ENCODE measurements at regions not wholly inside any gene's neighbourhood (a gene's known extent, or its start where the extent isn't known, plus 50 kb on each side); places are given as distances from the start of the nearest gene placed in this dataset.

DNA sequence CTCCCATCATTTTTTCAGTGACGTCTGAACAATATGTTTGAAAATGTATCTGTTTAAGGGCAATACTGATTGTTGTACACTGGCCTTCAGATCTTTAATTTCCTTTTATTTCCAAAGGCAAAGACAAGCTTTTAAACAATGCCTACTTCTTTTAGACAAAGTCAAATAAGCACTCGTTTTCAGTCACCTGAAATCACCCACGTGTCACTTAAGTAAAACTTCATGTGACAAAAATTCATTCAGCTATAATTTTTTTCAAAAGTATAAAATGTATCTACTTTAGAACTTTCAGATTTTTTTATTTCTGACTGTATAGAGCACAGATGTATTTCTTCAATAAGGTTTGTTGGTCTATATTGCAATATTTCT lies 113.5 kb upstream of the BEND6 start:
- DNase-seq (ENCODE audit: low spot score): no peak
- no peak overlapping the region for H3K27ac ChIP-seq (ENCODE audit: extremely low read length, insufficient read depth, low read length)
- no peak overlapping the region for H3K9ac ChIP-seq (ENCODE audit: insufficient read depth, low read depth, low read length)
- no peak overlapping the region for H2AFZ ChIP-seq (ENCODE audit: low read length)
- ATAC-seq: no peak
- BruUV-seq (replicated peaks): TSS peak; percentile 84
- intact Hi-C loops (cut with micrococcal nuclease; ENCODE audit: unreplicated experiment) (loop anchor here (5.0 kb wide), 2 partner anchors 74 to 219 kb away; no protein-coding TSS in a partner anchor), in situ Hi-C loops (cut with HindIII; ENCODE audit: extremely low pct_ligation_motif_present, low pct_unique_long_range_greater_than_20kb) (loop anchor here (10.0 kb wide), 1 partner anchor 207 kb away; no protein-coding TSS in a partner anchor)
- H3K4me1 ChIP-seq (ENCODE audit: insufficient read depth, low read length): peaks cover 8% of the 10 kb centered on the region
- no peaks in the 10 kb centered on the region for H4K20me1 ChIP-seq (ENCODE audit: insufficient read depth, low read length)
- TF ChIP-seq, protein P1, sequence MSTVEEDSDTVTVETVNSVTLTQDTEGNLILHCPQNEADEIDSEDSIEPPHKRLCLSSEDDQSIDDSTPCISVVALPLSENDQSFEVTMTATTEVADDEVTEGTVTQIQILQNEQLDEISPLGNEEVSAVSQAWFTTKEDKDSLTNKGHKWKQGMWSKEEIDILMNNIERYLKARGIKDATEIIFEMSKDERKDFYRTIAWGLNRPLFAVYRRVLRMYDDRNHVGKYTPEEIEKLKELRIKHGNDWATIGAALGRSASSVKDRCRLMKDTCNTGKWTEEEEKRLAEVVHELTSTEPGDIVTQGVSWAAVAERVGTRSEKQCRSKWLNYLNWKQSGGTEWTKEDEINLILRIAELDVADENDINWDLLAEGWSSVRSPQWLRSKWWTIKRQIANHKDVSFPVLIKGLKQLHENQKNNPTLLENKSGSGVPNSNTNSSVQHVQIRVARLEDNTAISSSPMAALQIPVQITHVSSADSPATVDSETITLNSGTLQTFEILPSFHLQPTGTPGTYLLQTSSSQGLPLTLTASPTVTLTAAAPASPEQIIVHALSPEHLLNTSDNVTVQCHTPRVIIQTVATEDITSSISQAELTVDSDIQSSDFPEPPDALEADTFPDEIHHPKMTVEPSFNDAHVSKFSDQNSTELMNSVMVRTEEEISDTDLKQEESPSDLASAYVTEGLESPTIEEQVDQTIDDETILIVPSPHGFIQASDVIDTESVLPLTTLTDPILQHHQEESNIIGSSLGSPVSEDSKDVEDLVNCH (CRISPR knock-in tag; IDR thresholded peaks at IDR 0.05): no peak
- TF ChIP-seq RAD21 (CRISPR knock-in tag; IDR thresholded peaks at IDR 0.05) (no peak), ZNF331 (CRISPR knock-in tag; IDR thresholded peaks at IDR 0.05) (no peak), SRSF4 (IDR thresholded peaks at IDR 0.05; ENCODE audit: low read depth, low read length, poor library complexity, severe bottlenecking) (no peak), ZFP41 (CRISPR knock-in tag; IDR thresholded peaks at IDR 0.05; ENCODE audit: borderline replicate concordance) (no peak), ZSCAN31 (CRISPR knock-in tag; IDR thresholded peaks at IDR 0.05; ENCODE audit: low read depth) (no peak), ZNF431 (CRISPR knock-in tag; IDR thresholded peaks at IDR 0.05; ENCODE audit: borderline replicate concordance, low read depth) (no peak), ATF7-NPFF (CRISPR knock-in tag; IDR thresholded peaks at IDR 0.05; ENCODE audit: low read depth) (no peak), ZNF605 (CRISPR knock-in tag; IDR thresholded peaks at IDR 0.05) (no peak)
- TF ChIP-seq, protein P2, sequence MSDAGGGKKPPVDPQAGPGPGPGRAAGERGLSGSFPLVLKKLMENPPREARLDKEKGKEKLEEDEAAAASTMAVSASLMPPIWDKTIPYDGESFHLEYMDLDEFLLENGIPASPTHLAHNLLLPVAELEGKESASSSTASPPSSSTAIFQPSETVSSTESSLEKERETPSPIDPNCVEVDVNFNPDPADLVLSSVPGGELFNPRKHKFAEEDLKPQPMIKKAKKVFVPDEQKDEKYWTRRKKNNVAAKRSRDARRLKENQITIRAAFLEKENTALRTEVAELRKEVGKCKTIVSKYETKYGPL (CRISPR knock-in tag; IDR thresholded peaks at IDR 0.05): no peak
- TF ChIP-seq, protein P3, sequence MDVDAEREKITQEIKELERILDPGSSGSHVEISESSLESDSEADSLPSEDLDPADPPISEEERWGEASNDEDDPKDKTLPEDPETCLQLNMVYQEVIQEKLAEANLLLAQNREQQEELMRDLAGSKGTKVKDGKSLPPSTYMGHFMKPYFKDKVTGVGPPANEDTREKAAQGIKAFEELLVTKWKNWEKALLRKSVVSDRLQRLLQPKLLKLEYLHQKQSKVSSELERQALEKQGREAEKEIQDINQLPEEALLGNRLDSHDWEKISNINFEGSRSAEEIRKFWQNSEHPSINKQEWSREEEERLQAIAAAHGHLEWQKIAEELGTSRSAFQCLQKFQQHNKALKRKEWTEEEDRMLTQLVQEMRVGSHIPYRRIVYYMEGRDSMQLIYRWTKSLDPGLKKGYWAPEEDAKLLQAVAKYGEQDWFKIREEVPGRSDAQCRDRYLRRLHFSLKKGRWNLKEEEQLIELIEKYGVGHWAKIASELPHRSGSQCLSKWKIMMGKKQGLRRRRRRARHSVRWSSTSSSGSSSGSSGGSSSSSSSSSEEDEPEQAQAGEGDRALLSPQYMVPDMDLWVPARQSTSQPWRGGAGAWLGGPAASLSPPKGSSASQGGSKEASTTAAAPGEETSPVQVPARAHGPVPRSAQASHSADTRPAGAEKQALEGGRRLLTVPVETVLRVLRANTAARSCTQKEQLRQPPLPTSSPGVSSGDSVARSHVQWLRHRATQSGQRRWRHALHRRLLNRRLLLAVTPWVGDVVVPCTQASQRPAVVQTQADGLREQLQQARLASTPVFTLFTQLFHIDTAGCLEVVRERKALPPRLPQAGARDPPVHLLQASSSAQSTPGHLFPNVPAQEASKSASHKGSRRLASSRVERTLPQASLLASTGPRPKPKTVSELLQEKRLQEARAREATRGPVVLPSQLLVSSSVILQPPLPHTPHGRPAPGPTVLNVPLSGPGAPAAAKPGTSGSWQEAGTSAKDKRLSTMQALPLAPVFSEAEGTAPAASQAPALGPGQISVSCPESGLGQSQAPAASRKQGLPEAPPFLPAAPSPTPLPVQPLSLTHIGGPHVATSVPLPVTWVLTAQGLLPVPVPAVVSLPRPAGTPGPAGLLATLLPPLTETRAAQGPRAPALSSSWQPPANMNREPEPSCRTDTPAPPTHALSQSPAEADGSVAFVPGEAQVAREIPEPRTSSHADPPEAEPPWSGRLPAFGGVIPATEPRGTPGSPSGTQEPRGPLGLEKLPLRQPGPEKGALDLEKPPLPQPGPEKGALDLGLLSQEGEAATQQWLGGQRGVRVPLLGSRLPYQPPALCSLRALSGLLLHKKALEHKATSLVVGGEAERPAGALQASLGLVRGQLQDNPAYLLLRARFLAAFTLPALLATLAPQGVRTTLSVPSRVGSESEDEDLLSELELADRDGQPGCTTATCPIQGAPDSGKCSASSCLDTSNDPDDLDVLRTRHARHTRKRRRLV (CRISPR knock-in tag; IDR thresholded peaks at IDR 0.05): no peak
- TF ChIP-seq, protein P4, sequence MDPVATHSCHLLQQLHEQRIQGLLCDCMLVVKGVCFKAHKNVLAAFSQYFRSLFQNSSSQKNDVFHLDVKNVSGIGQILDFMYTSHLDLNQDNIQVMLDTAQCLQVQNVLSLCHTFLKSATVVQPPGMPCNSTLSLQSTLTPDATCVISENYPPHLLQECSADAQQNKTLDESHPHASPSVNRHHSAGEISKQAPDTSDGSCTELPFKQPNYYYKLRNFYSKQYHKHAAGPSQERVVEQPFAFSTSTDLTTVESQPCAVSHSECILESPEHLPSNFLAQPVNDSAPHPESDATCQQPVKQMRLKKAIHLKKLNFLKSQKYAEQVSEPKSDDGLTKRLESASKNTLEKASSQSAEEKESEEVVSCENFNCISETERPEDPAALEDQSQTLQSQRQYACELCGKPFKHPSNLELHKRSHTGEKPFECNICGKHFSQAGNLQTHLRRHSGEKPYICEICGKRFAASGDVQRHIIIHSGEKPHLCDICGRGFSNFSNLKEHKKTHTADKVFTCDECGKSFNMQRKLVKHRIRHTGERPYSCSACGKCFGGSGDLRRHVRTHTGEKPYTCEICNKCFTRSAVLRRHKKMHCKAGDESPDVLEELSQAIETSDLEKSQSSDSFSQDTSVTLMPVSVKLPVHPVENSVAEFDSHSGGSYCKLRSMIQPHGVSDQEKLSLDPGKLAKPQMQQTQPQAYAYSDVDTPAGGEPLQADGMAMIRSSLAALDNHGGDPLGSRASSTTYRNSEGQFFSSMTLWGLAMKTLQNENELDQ (CRISPR knock-in tag; IDR thresholded peaks at IDR 0.05; ENCODE audit: borderline replicate concordance): no peak
- CTCF ChIA-PET (ENCODE audit: low intra/inter-chr PET ratio, low total read pairs): no interaction called here
- H3K9me3 ChIP-seq (ENCODE audit: low read length): no peaks in the 10 kb centered on the region
- no peak overlapping the region for H3K4me3 ChIP-seq (replicated peaks in 1 of 3; ENCODE audit: insufficient read depth in 1 of 3, low read depth in 2 of 3, low read length in 3 of 3)
- H3K4me2 ChIP-seq (ENCODE audit: low read depth, low read length): no peak overlapping the region
- WGBS (ENCODE audit: low lambda C conversion rate): 17% methylated on average over 3 of the region's 3 CpGs
- H3K79me2 ChIP-seq (ENCODE audit: insufficient read depth, low read length): no peaks in the 10 kb centered on the region
- H3K36me3 ChIP-seq (replicated peaks in 1 of 2; ENCODE audit: control insufficient read depth in 1 of 2, insufficient read depth in 2 of 2, low read length in 2 of 2): no peaks in the 10 kb centered on the region
- H3K27me3 ChIP-seq (ENCODE audit: control insufficient read depth in 1 of 2, insufficient read depth in 2 of 2, low read length in 2 of 2): peaks cover 3 to 7% of the 10 kb centered on the region in 2 experiments; a peak in 3 of 5 replicates
- peak; percentile 46 for FAIRE-seq
- POLR2A ChIA-PET: no interaction called here

Measured in HepG2 (cell line).